ENCODE measurements at regions not wholly inside any gene's neighbourhood (a gene's known extent, or its start where the extent isn't known, plus 50 kb on each side); places are given as distances from the start of the nearest gene placed in this dataset.

DNA sequence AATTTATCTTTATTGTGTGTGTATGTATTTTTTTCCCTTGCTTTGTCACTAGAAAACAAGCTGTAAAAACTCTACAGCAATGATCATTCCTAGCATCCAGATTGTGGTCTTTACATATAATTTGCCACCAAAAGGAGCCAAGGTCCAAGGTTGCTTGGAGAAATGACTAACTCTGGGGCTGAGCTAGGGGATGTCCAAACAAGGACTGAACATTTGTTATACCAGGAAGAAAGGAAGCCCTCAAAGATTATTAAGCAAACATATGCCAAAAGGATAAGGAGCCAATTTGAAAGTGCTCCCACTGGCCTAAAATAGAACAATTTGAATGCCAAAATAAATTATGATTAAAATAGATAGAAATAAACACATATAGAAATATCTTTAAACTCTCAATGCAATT lies 293.3 kb downstream of the ZIC1 start:
- TF ChIP-seq, protein P1, sequence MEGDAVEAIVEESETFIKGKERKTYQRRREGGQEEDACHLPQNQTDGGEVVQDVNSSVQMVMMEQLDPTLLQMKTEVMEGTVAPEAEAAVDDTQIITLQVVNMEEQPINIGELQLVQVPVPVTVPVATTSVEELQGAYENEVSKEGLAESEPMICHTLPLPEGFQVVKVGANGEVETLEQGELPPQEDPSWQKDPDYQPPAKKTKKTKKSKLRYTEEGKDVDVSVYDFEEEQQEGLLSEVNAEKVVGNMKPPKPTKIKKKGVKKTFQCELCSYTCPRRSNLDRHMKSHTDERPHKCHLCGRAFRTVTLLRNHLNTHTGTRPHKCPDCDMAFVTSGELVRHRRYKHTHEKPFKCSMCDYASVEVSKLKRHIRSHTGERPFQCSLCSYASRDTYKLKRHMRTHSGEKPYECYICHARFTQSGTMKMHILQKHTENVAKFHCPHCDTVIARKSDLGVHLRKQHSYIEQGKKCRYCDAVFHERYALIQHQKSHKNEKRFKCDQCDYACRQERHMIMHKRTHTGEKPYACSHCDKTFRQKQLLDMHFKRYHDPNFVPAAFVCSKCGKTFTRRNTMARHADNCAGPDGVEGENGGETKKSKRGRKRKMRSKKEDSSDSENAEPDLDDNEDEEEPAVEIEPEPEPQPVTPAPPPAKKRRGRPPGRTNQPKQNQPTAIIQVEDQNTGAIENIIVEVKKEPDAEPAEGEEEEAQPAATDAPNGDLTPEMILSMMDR (IDR thresholded peaks at IDR 0.05; ENCODE audit: poor library complexity, severe bottlenecking): no peak
- TF ChIP-seq EZH2 (IDR thresholded peaks at IDR 0.05; ENCODE audit: borderline replicate concordance, insufficient read depth, low read length, poor library complexity, severe bottlenecking) (no peak), SMC3 (conservative IDR thresholded peaks at IDR 0.05; ENCODE audit: poor library complexity) (no peak), MXI1 (conservative IDR thresholded peaks at IDR 0.05; ENCODE audit: poor library complexity, severe bottlenecking) (no peak), EP300 (conservative IDR thresholded peaks at IDR 0.05; ENCODE audit: poor library complexity, severe bottlenecking) (no peak), POLR2AphosphoS5 (IDR thresholded peaks at IDR 0.05) (no peak), RAD21 (conservative IDR thresholded peaks at IDR 0.05) (no peak)
